Gastrocnemius medialis (tissue), 4 donors: ENCODE measurements at regions not wholly inside any gene's neighbourhood (a gene's known extent, or its start where the extent isn't known, plus 50 kb on each side); places are given as distances from the start of the nearest gene placed in this dataset.

ENCODE experiments used
- POLR2A ChIP-seq, 2 donors: fragments of 450-650 bp; IDR thresholded peaks; one replicate each; pipeline ENCODE4 v1.6.1; 2017; ENCODE audit warnings: antibody characterized with exemption in 2 of 2, mild to moderate bottlenecking in 2 of 2, moderate library complexity in 2 of 2
- TF ChIP-seq, protein P1 (sequence below), 5 experiments: fragments of 450-650 bp in 3 of 5; fragments of 200-600 bp in 2 of 5; sonication (generic) in 2 of 5; IDR thresholded peaks in 4 of 5; conservative IDR thresholded peaks in 1 of 5; 1 replicate in 4 of 5; 2 replicates in 1 of 5; pipeline ENCODE4 v1.5.1; 2016 to 2019; ENCODE audit warnings: antibody characterized with exemption in 5 of 5, mild to moderate bottlenecking in 3 of 5, moderate library complexity in 3 of 5

DNA sequence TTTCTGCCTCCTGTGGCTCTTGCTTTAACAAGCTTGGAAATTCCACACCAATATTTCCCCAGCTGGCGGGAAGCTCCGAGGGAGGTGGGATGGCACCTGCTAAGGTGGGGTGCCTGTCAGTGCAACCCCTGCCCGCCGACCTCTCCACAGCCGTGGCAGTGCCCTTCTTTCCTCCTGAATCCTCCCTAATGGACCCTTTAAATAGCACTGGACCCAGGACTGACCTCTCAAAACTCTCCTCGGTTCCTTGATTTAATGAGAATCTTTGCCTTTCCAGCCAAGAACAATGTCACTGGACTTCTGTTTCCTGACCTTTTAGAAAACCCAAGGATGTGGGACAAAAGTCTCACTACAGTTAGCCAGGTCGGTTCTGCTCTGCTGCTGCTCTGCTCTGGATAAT, 63.2 kb upstream of the EXOC6 start:
- TF ChIP-seq POLR2A (IDR thresholded peaks at IDR 0.05) = no peak
- TF ChIP-seq, protein P1, sequence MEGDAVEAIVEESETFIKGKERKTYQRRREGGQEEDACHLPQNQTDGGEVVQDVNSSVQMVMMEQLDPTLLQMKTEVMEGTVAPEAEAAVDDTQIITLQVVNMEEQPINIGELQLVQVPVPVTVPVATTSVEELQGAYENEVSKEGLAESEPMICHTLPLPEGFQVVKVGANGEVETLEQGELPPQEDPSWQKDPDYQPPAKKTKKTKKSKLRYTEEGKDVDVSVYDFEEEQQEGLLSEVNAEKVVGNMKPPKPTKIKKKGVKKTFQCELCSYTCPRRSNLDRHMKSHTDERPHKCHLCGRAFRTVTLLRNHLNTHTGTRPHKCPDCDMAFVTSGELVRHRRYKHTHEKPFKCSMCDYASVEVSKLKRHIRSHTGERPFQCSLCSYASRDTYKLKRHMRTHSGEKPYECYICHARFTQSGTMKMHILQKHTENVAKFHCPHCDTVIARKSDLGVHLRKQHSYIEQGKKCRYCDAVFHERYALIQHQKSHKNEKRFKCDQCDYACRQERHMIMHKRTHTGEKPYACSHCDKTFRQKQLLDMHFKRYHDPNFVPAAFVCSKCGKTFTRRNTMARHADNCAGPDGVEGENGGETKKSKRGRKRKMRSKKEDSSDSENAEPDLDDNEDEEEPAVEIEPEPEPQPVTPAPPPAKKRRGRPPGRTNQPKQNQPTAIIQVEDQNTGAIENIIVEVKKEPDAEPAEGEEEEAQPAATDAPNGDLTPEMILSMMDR (IDR thresholded peaks at IDR 0.05 in 4 of 5, conservative IDR thresholded peaks at IDR 0.05 in 1 of 5) = no peak
